ENCODE measurements at regions not wholly inside any gene's neighbourhood (a gene's known extent, or its start where the extent isn't known, plus 50 kb on each side); places are given as distances from the start of the nearest gene placed in this dataset.

DNA sequence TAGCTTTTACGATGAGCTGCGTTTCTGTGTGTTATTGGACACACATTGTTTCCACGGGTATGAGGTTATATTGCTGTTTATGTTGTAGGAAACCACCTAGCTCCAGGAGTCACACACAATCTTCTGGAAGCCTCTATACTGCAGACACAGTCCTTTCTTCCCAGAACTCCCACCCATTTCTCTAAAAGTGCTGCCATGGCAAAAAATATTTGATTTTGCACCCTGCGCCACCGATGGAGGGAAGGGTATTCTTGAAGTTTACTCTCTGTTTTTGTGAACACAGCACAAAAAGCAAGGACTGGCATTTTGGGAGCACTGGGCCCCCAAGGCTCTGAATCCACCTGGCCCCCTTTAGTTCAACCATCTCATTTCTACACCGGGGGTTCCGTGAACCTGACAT, 187.5 kb downstream of the ICE1 start:
- no peak overlapping the region for H3K4me2 ChIP-seq (ENCODE audit: insufficient read depth, low read length)
- H3K4me1 ChIP-seq (ENCODE audit: control insufficient read depth, extremely low read depth, insufficient read depth, low read length): no peaks in the 10 kb centered on the region
- no peaks in the 10 kb centered on the region for H4K20me1 ChIP-seq (replicated peaks; ENCODE audit: control insufficient read depth, extremely low read depth, insufficient read depth, low read length)
- H3K9me1 ChIP-seq (replicated peaks; ENCODE audit: control insufficient read depth, extremely low read depth, insufficient read depth, low read length): no peaks in the 10 kb centered on the region
- no TSS peak for BruUV-seq (replicated peaks)
- ChIA-PET POLR2A (no interaction called here), CTCF (no interaction called here)
- H3K36me3 ChIP-seq (ENCODE audit: control insufficient read depth in 2 of 2, extremely low read depth in 1 of 2, insufficient read depth in 2 of 2, low read length in 2 of 2): no peaks in the 10 kb centered on the region
- H3K9ac ChIP-seq (replicated peaks; ENCODE audit: extremely low read depth, insufficient read depth, low read length): no peak overlapping the region
- no peaks in the 10 kb centered on the region for H3K79me2 ChIP-seq (ENCODE audit: control insufficient read depth, insufficient read depth, low read length)
- intact Hi-C loops (cut with micrococcal nuclease): no loop called here
- no peaks in the 10 kb centered on the region for H3K27me3 ChIP-seq (ENCODE audit: control insufficient read depth in 2 of 2, insufficient read depth in 2 of 2, low read length in 2 of 2)
- DNase-seq (ENCODE audit: low read depth, low spot score): no peak
- dilution Hi-C loops (cut with MboI; ENCODE audit: extremely low pct_ligation_motif_present, low sequenced_read_pairs): no loop called here
- TF ChIP-seq, protein P1, sequence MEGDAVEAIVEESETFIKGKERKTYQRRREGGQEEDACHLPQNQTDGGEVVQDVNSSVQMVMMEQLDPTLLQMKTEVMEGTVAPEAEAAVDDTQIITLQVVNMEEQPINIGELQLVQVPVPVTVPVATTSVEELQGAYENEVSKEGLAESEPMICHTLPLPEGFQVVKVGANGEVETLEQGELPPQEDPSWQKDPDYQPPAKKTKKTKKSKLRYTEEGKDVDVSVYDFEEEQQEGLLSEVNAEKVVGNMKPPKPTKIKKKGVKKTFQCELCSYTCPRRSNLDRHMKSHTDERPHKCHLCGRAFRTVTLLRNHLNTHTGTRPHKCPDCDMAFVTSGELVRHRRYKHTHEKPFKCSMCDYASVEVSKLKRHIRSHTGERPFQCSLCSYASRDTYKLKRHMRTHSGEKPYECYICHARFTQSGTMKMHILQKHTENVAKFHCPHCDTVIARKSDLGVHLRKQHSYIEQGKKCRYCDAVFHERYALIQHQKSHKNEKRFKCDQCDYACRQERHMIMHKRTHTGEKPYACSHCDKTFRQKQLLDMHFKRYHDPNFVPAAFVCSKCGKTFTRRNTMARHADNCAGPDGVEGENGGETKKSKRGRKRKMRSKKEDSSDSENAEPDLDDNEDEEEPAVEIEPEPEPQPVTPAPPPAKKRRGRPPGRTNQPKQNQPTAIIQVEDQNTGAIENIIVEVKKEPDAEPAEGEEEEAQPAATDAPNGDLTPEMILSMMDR (IDR thresholded peaks at IDR 0.05; ENCODE audit: extremely low read depth in 1 of 2, insufficient read depth in 1 of 2, low read depth in 1 of 2, low read length in 2 of 2): no peak
- TF ChIP-seq MYC (IDR thresholded peaks at IDR 0.05; ENCODE audit: low read depth, low read length) (no peak), POLR2A (IDR thresholded peaks at IDR 0.05; ENCODE audit: low read depth, low read length) (no peak), FOS (IDR thresholded peaks at IDR 0.05; ENCODE audit: borderline replicate concordance, insufficient read depth, low read length) (no peak), EZH2 (IDR thresholded peaks at IDR 0.05; ENCODE audit: borderline replicate concordance, low read depth, low read length, severe bottlenecking) (no peak), JUN (IDR thresholded peaks at IDR 0.05; ENCODE audit: borderline replicate concordance, insufficient read depth, insufficient read length, low read depth) (no peak), POLR2AphosphoS5 (IDR thresholded peaks at IDR 0.05; ENCODE audit: insufficient read depth, low read depth, low read length) (no peak), GATA2 (IDR thresholded peaks at IDR 0.05; ENCODE audit: insufficient read depth, insufficient read length, low read depth, low read length) (no peak)
- TF ChIP-seq, protein P2, sequence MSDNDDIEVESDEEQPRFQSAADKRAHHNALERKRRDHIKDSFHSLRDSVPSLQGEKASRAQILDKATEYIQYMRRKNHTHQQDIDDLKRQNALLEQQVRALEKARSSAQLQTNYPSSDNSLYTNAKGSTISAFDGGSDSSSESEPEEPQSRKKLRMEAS (IDR thresholded peaks at IDR 0.05; ENCODE audit: insufficient read depth, insufficient read length): no peak
- no peak for FAIRE-seq
- no peak overlapping the region for H3K4me3 ChIP-seq (replicated peaks in 1 of 3; ENCODE audit: insufficient read depth in 1 of 3, low read depth in 1 of 3, low read length in 3 of 3)
- peaks cover 2% of the 10 kb centered on the region for H3K9me3 ChIP-seq (replicated peaks; ENCODE audit: control insufficient read depth, insufficient read depth, low read length)
- no peak overlapping the region for H2AFZ ChIP-seq (ENCODE audit: low read depth, low read length)
- no peak overlapping the region for H3K27ac ChIP-seq (ENCODE audit: insufficient read depth, low read depth, low read length)
